IMR-90 (cell line): ENCODE measurements at regions not wholly inside any gene's neighbourhood (a gene's known extent, or its start where the extent isn't known, plus 50 kb on each side); places are given as distances from the start of the nearest gene placed in this dataset.

Experiments used
- ATAC-seq: fragments of 200-7000 bp; cut with Tn5 transposase; 2 replicates; pipeline ENCODE4 v1.9.1; 2020; ENCODE audit warnings: low read depth, mild to moderate bottlenecking, moderate library complexity
- BruUV-seq: library from RNA; stranded (reverse); fragments of 400-500 nt; replicated peaks from 2 replicates; lab custom pipeline; 2021; lab: Mats Ljungman, UMichigan
- CTCF ChIA-PET: fragments of 300-600 bp; formaldehyde crosslinking; extraction: SDS; loops from one replicate; lab custom pipeline; 2021; ENCODE audit warnings: antibody characterized with exemption; lab: Yijun Ruan, JAX
- POLR2A ChIA-PET: fragments of 300-600 bp; sonication (Branson Sonifier 250); formaldehyde crosslinking; loops from one replicate; lab custom pipeline; 2022; ENCODE audit warnings: antibody characterized with exemption; ENCODE audit not compliant: unreplicated experiment; lab: Charles Lee
- DNase-seq: peaks from one replicate; pipeline ENCODE4 v3.0.0; 2013
- H2AFZ ChIP-seq: replicated peaks from 2 replicates; pipeline ENCODE3; 2013; ENCODE audit warnings: low read length, mild to moderate bottlenecking; ENCODE audit not compliant: poor library complexity
- H2AK5ac ChIP-seq: 2 replicates; pipeline ENCODE4 v1.6.1; 2013; ENCODE audit warnings: low read depth, low read length, inconsistent platforms
- H2AK9ac ChIP-seq: replicated peaks from 2 replicates; pipeline ENCODE3; 2013; ENCODE audit warnings: mild to moderate bottlenecking, low read depth, low read length, moderate library complexity; ENCODE audit not compliant: poor library complexity
- H2BK120ac ChIP-seq: 2 replicates; pipeline ENCODE4 v1.6.1; 2013; ENCODE audit warnings: low read depth, low read length, inconsistent platforms
- H2BK15ac ChIP-seq: 3 replicates; pipeline ENCODE4 v1.6.1; 2013; ENCODE audit warnings: low read depth, low read length, inconsistent platforms
- H2BK20ac ChIP-seq: 2 replicates; pipeline ENCODE4 v1.6.1; 2013; ENCODE audit warnings: low read depth, mild to moderate bottlenecking, inconsistent platforms, low read length, moderate library complexity
- H2BK5ac ChIP-seq: 2 replicates; pipeline ENCODE4 v1.6.1; 2013; ENCODE audit warnings: mild to moderate bottlenecking, low read depth, low read length, inconsistent platforms; ENCODE audit not compliant: poor library complexity, severe bottlenecking
- H3K14ac ChIP-seq: replicated peaks from 2 replicates; pipeline ENCODE4 v1.6.1; 2013; ENCODE audit warnings: low read depth, low read length, inconsistent platforms
- H3K18ac ChIP-seq: 2 replicates; pipeline ENCODE4 v1.6.1; 2013; ENCODE audit warnings: low read depth, low read length, control low read depth
- H3K23ac ChIP-seq: 2 replicates; pipeline ENCODE4 v1.6.1; 2013; ENCODE audit warnings: low read depth, low read length, inconsistent platforms
- H3K27ac ChIP-seq: 2 replicates; pipeline ENCODE4 v1.5.1; 2013; ENCODE audit warnings: mild to moderate bottlenecking, control low read depth, low read length; ENCODE audit not compliant: insufficient read depth
- H3K27me3 ChIP-seq: 2 replicates; pipeline ENCODE4 v1.6.1; 2013; ENCODE audit warnings: low read length; ENCODE audit not compliant: control insufficient read depth, insufficient read depth
- H3K36me3 ChIP-seq: 2 replicates; pipeline ENCODE4 v1.6.1; 2013; ENCODE audit warnings: low read length, mixed read lengths; ENCODE audit not compliant: control insufficient read depth, insufficient read depth
- H3K4ac ChIP-seq: 2 replicates; pipeline ENCODE4 v1.6.1; 2013; ENCODE audit warnings: low read depth, low read length, inconsistent platforms
- H3K4me1 ChIP-seq: 2 replicates; pipeline ENCODE4 v1.6.1; 2013; ENCODE audit warnings: low read length, mixed read lengths; ENCODE audit not compliant: control insufficient read depth, insufficient read depth
- H3K4me2 ChIP-seq: 2 replicates; pipeline ENCODE4 v1.6.1; 2013; ENCODE audit warnings: low read depth, mild to moderate bottlenecking, control low read depth, low read length, moderate library complexity
- H3K4me3 ChIP-seq: 2 replicates; pipeline ENCODE4 v1.5.1; 2013; ENCODE audit warnings: low read depth, mild to moderate bottlenecking, control low read depth, low read length, moderate library complexity; ENCODE audit not compliant: insufficient read depth
- H3K56ac ChIP-seq: 2 replicates; pipeline ENCODE4 v1.6.1; 2013; ENCODE audit warnings: low read length, inconsistent platforms; ENCODE audit not compliant: insufficient read depth; ENCODE audit errors: extremely low read depth
- H3K79me1 ChIP-seq, 2 experiments: 2 replicates each; pipeline ENCODE4 v1.6.1; 2013; ENCODE audit warnings: low read length in 2 of 2, inconsistent platforms in 1 of 2, low read depth in 1 of 2
- H3K9ac ChIP-seq: 2 replicates; pipeline ENCODE4 v1.6.1; 2013; ENCODE audit warnings: low read depth, low read length, control low read depth
- H3K9me1 ChIP-seq: 2 replicates; pipeline ENCODE4 v1.6.1; 2013; ENCODE audit warnings: low read length, inconsistent platforms; ENCODE audit not compliant: insufficient read depth
- H3K9me3 ChIP-seq: 2 replicates; pipeline ENCODE4 v1.6.1; 2013; ENCODE audit warnings: low read length; ENCODE audit not compliant: control insufficient read depth, insufficient read depth
- H4K20me1 ChIP-seq: 2 replicates; pipeline ENCODE4 v1.6.1; 2013; ENCODE audit warnings: low read length, inconsistent platforms; ENCODE audit not compliant: insufficient read depth
- H4K5ac ChIP-seq: 2 replicates; pipeline ENCODE4 v1.6.1; 2013; ENCODE audit warnings: mild to moderate bottlenecking, low read depth, low read length, control low read depth
- H4K8ac ChIP-seq, 2 experiments: 2 replicates each; pipeline ENCODE4 v1.6.1; 2013; ENCODE audit warnings: low read depth in 2 of 2, low read length in 2 of 2, control low read depth in 1 of 2, inconsistent platforms in 1 of 2
- H4K91ac ChIP-seq: 2 replicates; pipeline ENCODE4 v1.6.1; 2013; ENCODE audit warnings: low read depth, low read length, inconsistent platforms; ENCODE audit not compliant: insufficient read depth
- BHLHE40 ChIP-seq: fragments of 150-350 bp; IDR thresholded peaks from 2 replicates; pipeline ENCODE4 v1.6.1; 2016; ENCODE audit warnings: mild to moderate bottlenecking, low read depth, low read length
- CEBPB ChIP-seq: IDR thresholded peaks from 2 replicates; pipeline ENCODE4 v1.6.1; 2012; ENCODE audit warnings: low read depth, low read length, improper control_type of control experiment
- CHD1 ChIP-seq: IDR thresholded peaks from 2 replicates; pipeline ENCODE4 v1.6.1; 2012; ENCODE audit warnings: low read depth, low read length, improper control_type of control experiment
- FOS ChIP-seq: fragments of 150-350 bp; IDR thresholded peaks from 2 replicates; pipeline ENCODE4 v1.6.1; 2016; ENCODE audit warnings: low read depth, low read length
- MAFK ChIP-seq: IDR thresholded peaks from 2 replicates; pipeline ENCODE4 v1.6.1; 2012; ENCODE audit warnings: low read depth, low read length, improper control_type of control experiment
- MAZ ChIP-seq: IDR thresholded peaks from 2 replicates; pipeline ENCODE4 v1.6.1; 2012; ENCODE audit warnings: low read depth, mild to moderate bottlenecking, low read length, improper control_type of control experiment, moderate library complexity, borderline replicate concordance
- MXI1 ChIP-seq: IDR thresholded peaks from 2 replicates; pipeline ENCODE4 v1.6.1; 2012; ENCODE audit warnings: low read depth, mild to moderate bottlenecking, low read length, moderate library complexity, borderline replicate concordance
- NFE2L2 ChIP-seq: fragments of 150-350 bp; IDR thresholded peaks from 2 replicates; pipeline ENCODE4 v1.6.1; 2016; ENCODE audit warnings: low read depth, mild to moderate bottlenecking, low read length
- POLR2A ChIP-seq: IDR thresholded peaks from 2 replicates; pipeline ENCODE4 v1.6.1; 2012; ENCODE audit warnings: mild to moderate bottlenecking, low read depth, low read length
- RAD21 ChIP-seq: IDR thresholded peaks from 2 replicates; pipeline ENCODE4 v1.6.1; 2012; ENCODE audit warnings: low read length, improper control_type of control experiment
- RCOR1 ChIP-seq: IDR thresholded peaks from 2 replicates; pipeline ENCODE4 v1.6.1; 2012; ENCODE audit warnings: mild to moderate bottlenecking, low read length, improper control_type of control experiment; ENCODE audit not compliant: insufficient replicate concordance
- RFX5 ChIP-seq: IDR thresholded peaks from 2 replicates; pipeline ENCODE4 v1.8.0; 2012; ENCODE audit warnings: low read depth, mild to moderate bottlenecking, low read length, moderate library complexity
- SMC3 ChIP-seq: fragments of 150-350 bp; IDR thresholded peaks from 2 replicates; pipeline ENCODE4 v1.6.1; 2016; ENCODE audit warnings: low read depth, mild to moderate bottlenecking, antibody characterized with exemption, low read length, moderate library complexity
- WGBS, 2 experiments: methylation state at CpG; one replicate each; pipeline versions ENCODE4 v1.1.5 to v1.1.7; 2013; ENCODE audit warnings: missing lambda C conversion rate in 2 of 2; ENCODE audit not compliant: insufficient read length in 1 of 2; ENCODE audit errors: extremely low coverage in 2 of 2; 5-methylcytosine and 5-hydroxymethylcytosine counted together
- dilution Hi-C: fragments of 300-500 bp; cut with HindIII; formaldehyde crosslinking; loops from one replicate; pipeline ENCODE4 v1.14.3; 2018; ENCODE audit warnings: low sequenced_read_pairs; ENCODE audit not compliant: unreplicated experiment
- in situ Hi-C: fragments of 300-500 bp; cut with MboI; formaldehyde crosslinking; loops from 3 replicates; pipeline ENCODE4 v1.14.3; 2019; ENCODE audit warnings: low sequenced_read_pairs, inconsistent platforms, mixed read lengths
- intact Hi-C: fragments of 100-400 bp; cut with micrococcal nuclease; formaldehyde crosslinking; loops from 2 replicates; pipeline ENCODE4 v1.10.0; 2022
- TF ChIP-seq, protein P1 (sequence below): fragments of 150-350 bp; IDR thresholded peaks from 2 replicates; pipeline ENCODE4 v1.6.1; 2017; ENCODE audit warnings: mild to moderate bottlenecking, antibody characterized with exemption, low read length, low read depth
- TF ChIP-seq, protein P2 (sequence below): conservative IDR thresholded peaks from 2 replicates; pipeline ENCODE4 v1.5.1; 2012; ENCODE audit warnings: mild to moderate bottlenecking, low read depth, low read length, improper control_type of control experiment
- TF ChIP-seq, protein P3 (sequence below): fragments of 150-350 bp; IDR thresholded peaks from 2 replicates; pipeline ENCODE4 v1.6.1; 2016; ENCODE audit warnings: low read depth, mild to moderate bottlenecking, low read length, moderate library complexity, borderline replicate concordance

DNA sequence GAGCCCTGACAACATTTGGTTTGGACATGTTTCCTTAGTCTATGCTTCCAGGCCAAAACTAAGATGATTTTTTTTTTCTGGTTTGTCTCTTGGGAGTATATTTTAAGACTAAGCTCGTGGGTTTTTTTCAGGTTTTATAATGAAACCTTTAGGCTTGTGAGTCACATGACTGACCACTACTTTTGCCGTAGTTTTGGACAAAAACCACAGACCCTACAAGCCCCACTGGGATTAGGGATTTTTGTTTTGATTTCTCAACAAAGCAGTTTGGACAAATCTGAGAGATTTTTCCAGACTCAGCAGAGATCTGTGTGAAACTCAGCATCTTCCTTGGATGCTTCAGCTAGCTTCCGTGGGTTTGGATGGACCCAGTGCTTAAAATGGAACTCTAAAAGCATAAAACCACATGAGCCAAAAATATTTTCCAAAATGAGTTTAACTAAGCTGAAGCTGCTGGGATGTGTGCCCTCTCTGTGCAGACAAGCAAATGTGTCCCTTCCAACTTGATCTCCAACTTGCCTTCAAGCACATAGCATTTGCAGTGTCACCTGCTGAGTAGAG lies 70.3 kb upstream of the SMIM15 start:
- Histone ChIP-seq H3K27me3 (no peaks in the 10 kb centered on the region), H3K4ac (no peak overlapping the region), H3K9me3 (0 out of 2 replicates have a peak, but pooled peaks cover 2% of the 10 kb centered on the region), H2AK5ac (no peak overlapping the region), H3K27ac (no peak overlapping the region), H3K9me1 (peaks cover 19% of the 10 kb centered on the region; the same call in 1 of the 2 replicates), H2BK5ac (no peak overlapping the region), H2AK9ac (no peak overlapping the region), H3K79me1 (no peaks in the 10 kb centered on the region), H3K4me3 (no peak overlapping the region), H4K91ac (no peak overlapping the region), H3K9ac (no peak overlapping the region), H3K36me3 (no peaks in the 10 kb centered on the region), H4K5ac (no peak overlapping the region), H4K20me1 (no peaks in the 10 kb centered on the region), H2BK120ac (no peak overlapping the region), H3K18ac (no peak overlapping the region), H2AFZ (no peak overlapping the region), H3K14ac (no peak overlapping the region), H2BK15ac (no peak overlapping the region), H3K23ac (no peak overlapping the region), H3K4me2 (no peak overlapping the region), H4K8ac (no peak overlapping the region), H3K56ac (no peak overlapping the region), H2BK20ac (no peak overlapping the region), H3K4me1 (peaks cover 12% of the 10 kb centered on the region; the same call in 1 of the 2 replicates)
- ChIA-PET POLR2A (no interaction called here), CTCF (no interaction called here)
- in situ Hi-C loops, result no loop called here
- TF ChIP-seq MAFK (no peak), MAZ (no peak), POLR2A (no peak), FOS (no peak), RFX5 (no peak), CHD1 (no peak), RAD21 (no peak), RCOR1 (no peak), SMC3 (no peak), MXI1 (no peak), NFE2L2 (no peak), CEBPB (no peak), BHLHE40 (no peak)
- TF ChIP-seq, protein P1, sequence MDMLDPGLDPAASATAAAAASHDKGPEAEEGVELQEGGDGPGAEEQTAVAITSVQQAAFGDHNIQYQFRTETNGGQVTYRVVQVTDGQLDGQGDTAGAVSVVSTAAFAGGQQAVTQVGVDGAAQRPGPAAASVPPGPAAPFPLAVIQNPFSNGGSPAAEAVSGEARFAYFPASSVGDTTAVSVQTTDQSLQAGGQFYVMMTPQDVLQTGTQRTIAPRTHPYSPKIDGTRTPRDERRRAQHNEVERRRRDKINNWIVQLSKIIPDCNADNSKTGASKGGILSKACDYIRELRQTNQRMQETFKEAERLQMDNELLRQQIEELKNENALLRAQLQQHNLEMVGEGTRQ, result no peak
- TF ChIP-seq, protein P2, sequence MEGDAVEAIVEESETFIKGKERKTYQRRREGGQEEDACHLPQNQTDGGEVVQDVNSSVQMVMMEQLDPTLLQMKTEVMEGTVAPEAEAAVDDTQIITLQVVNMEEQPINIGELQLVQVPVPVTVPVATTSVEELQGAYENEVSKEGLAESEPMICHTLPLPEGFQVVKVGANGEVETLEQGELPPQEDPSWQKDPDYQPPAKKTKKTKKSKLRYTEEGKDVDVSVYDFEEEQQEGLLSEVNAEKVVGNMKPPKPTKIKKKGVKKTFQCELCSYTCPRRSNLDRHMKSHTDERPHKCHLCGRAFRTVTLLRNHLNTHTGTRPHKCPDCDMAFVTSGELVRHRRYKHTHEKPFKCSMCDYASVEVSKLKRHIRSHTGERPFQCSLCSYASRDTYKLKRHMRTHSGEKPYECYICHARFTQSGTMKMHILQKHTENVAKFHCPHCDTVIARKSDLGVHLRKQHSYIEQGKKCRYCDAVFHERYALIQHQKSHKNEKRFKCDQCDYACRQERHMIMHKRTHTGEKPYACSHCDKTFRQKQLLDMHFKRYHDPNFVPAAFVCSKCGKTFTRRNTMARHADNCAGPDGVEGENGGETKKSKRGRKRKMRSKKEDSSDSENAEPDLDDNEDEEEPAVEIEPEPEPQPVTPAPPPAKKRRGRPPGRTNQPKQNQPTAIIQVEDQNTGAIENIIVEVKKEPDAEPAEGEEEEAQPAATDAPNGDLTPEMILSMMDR, result no peak
- TF ChIP-seq, protein P3, sequence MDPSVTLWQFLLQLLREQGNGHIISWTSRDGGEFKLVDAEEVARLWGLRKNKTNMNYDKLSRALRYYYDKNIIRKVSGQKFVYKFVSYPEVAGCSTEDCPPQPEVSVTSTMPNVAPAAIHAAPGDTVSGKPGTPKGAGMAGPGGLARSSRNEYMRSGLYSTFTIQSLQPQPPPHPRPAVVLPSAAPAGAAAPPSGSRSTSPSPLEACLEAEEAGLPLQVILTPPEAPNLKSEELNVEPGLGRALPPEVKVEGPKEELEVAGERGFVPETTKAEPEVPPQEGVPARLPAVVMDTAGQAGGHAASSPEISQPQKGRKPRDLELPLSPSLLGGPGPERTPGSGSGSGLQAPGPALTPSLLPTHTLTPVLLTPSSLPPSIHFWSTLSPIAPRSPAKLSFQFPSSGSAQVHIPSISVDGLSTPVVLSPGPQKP, result no peak
- no peak for DNase-seq
- dilution Hi-C loops, result no loop called here
- ATAC-seq, result no peak
- intact Hi-C loops, result no loop called here
- BruUV-seq, result no TSS peak
- WGBS, 2 experiments, result no CpG with 5 or more reads among the region's 3 CpGs
